GM10248 (cell line): ENCODE measurements at regions not wholly inside any gene's neighbourhood (a gene's known extent, or its start where the extent isn't known, plus 50 kb on each side); places are given as distances from the start of the nearest gene placed in this dataset.

ENCODE experiments used
- CTCF ChIA-PET: fragments of 300-600 bp; sonication (Branson Sonifier 250); formaldehyde crosslinking; extraction: SDS; loops from one replicate; lab custom pipeline; 2021; ENCODE audit warnings: antibody characterized with exemption; lab: Yijun Ruan, JAX
- POLR2A ChIA-PET: fragments of 350-650 bp; sonication (Branson Sonifier 250); formaldehyde crosslinking; extraction: SDS; loops from one replicate; lab custom pipeline; 2020; ENCODE audit warnings: antibody characterized with exemption; lab: Yijun Ruan, JAX
- DNase-seq: peaks from one replicate; pipeline ENCODE4 v3.0.0; 2012; ENCODE audit errors: extremely low spot score
- CTCF ChIP-seq: IDR thresholded peaks from 2 replicates; pipeline ENCODE4 v1.5.1; 2012; ENCODE audit warnings: mild to moderate bottlenecking, low read depth; ENCODE audit errors: extremely low read depth, missing control alignments, control extremely low read depth

- DNase-seq: no peak
- no peak for TF ChIP-seq CTCF
- ChIA-PET POLR2A (no interaction called here), CTCF (interaction anchor here (1.0 to 1.6 kb wide), 2 partner anchors 9 to 12 kb away, joined by 3 to 4 read pairs; no protein-coding TSS in a partner anchor)
Measured at GRCh38 chr6:8574311-8574710, 139.0 kb upstream of the SLC35B3 start.

- ChIA-PET POLR2A (no interaction called here), CTCF (interaction anchor here (2.1 kb wide), 1 partner anchor 24 kb away, joined by 4 read pairs; no protein-coding TSS in a partner anchor)
- DNase-seq: no peak
- no peak for TF ChIP-seq CTCF
Measured at GRCh38 chr6:8570256-8570920, 135.0 kb upstream of the SLC35B3 start.

GRCh38 chr6:8562125-8562524 is 126.8 kb upstream of the SLC35B3 start:
- DNase-seq: no peak
- no peak for TF ChIP-seq CTCF
- CTCF ChIA-PET: interaction anchor here (1.3 kb wide), 1 partner anchor 13 kb away, joined by 3 read pairs; no protein-coding TSS in a partner anchor
- POLR2A ChIA-PET: no interaction called here

GRCh38 chr6:8558953-8559352 is 123.6 kb upstream of the SLC35B3 start:
- CTCF ChIA-PET: no interaction called here
- no peak for DNase-seq
- no peak for TF ChIP-seq CTCF
- POLR2A ChIA-PET: no interaction called here

- POLR2A ChIA-PET: no interaction called here
- CTCF ChIA-PET: interaction anchor here (0.8 kb wide), 1 partner anchor 10 kb away, joined by 3 read pairs; no protein-coding TSS in a partner anchor
Measured at GRCh38 chr6:8557014-8557748, 121.8 kb upstream of the SLC35B3 start.

More at GRCh38 chr6:8557014-8557748, 121.8 kb upstream of the SLC35B3 start:
- no peak for TF ChIP-seq CTCF
- no peak for DNase-seq
